ENCODE measurements at regions not wholly inside any gene's neighbourhood (a gene's known extent, or its start where the extent isn't known, plus 50 kb on each side); places are given as distances from the start of the nearest gene placed in this dataset.
"Not testable (repeated sequence)": the region's sequence is repeated elsewhere in the genome, so short reads cannot be mapped to it uniquely, and the experiment has no call there.

GRCh38 chr2:185585165-185585564 lies 153.4 kb upstream of the FSIP2 start:
- not testable (repeated sequence) for TF ChIP-seq CTCF (IDR thresholded peaks at IDR 0.05; ENCODE audit: insufficient read depth, low read depth, low read length); EZH2 (IDR thresholded peaks at IDR 0.05; ENCODE audit: insufficient read depth, low read length)
